ENCODE measurements at regions not wholly inside any gene's neighbourhood (a gene's known extent, or its start where the extent isn't known, plus 50 kb on each side); places are given as distances from the start of the nearest gene placed in this dataset.

- TF ChIP-seq ZNF274 (IDR thresholded peaks at IDR 0.05; ENCODE audit: low read length) (no peak), ZNF274 (tag by site-specific recombination; IDR thresholded peaks at IDR 0.05; ENCODE audit: borderline replicate concordance) (no peak), ZNF529 (tag by site-specific recombination; IDR thresholded peaks at IDR 0.05; ENCODE audit: insufficient replicate concordance) (no peak), CTCF (tag by site-specific recombination; IDR thresholded peaks at IDR 0.05) (no peak), REST (tag by site-specific recombination; IDR thresholded peaks at IDR 0.05) (no peak), ZNF747 (tag by site-specific recombination; IDR thresholded peaks at IDR 0.05) (no peak)
These were observed 190.2 kb downstream of the FSCB start for GRCh38 chr14:44316647-44317440.

All from HEK293 (cell line).